NCI-H2081 treated with DMSO at 0.1 percent for 48 hours (cell line): ENCODE measurements at regions not wholly inside any gene's neighbourhood (a gene's known extent, or its start where the extent isn't known, plus 50 kb on each side); places are given as distances from the start of the nearest gene placed in this dataset.

ENCODE experiments used
- DNase-seq: peaks from one replicate; lab custom pipeline; 2025; lab: John Stamatoyannopoulos, UW

- DNase-seq, result no peak
Measured at GRCh38 chr18:25810736-25811135, 279.7 kb downstream of the SS18 start.

GRCh38 chr18:25805939-25806338 lies 284.5 kb downstream of the SS18 start:
- no peak for DNase-seq

DNA sequence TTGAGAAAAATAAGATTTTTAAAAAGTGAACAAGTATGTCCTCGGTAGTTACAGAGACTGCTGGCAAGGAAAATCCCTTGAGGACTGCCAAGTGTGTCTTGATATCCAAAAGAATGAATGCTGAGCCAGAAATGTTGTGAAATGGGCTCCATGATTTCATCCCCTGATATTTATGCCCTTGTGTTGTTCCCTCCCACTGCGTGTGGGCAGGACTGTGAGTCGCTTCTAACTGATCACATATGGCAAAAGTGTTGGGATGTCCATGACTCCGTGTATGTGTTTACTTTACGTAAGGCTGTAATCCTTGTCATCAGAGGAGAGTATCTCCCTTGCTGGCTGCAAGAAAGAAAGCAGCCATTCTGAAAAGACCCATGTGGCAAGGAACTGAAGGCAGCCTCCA lies 285.1 kb downstream of the SS18 start:
- DNase-seq, result no peak

- DNase-seq, result no peak
Measured at GRCh38 chr18:25799231-25799630, 291.2 kb downstream of the SS18 start.

DNA sequence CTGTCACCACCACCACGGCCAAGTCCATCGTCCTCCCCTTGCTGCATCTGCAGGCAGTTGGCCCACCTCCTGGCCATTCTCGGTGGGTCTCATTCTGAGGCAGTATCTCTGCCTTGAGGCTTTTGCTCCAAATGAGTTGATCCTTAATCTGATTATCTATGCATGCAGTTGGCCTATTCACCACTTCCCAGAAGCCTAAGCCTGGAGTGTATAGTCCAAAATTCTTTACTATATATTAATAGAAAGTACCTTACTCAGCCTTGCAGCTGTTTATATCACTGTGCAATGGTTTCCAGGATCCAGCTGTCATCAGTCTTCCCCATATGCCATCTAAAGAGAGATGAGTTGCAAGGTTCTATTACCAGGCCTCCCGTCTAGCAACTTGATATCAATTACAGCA lies 292.4 kb downstream of the SS18 start:
- no peak for DNase-seq

- DNase-seq, result no peak
Measured at GRCh38 chr18:25795213-25795612, 295.2 kb downstream of the SS18 start.

- DNase-seq, result no peak
Measured at GRCh38 chr18:25787276-25787675, 303.1 kb downstream of the SS18 start.

- DNase-seq, result no peak
Measured at GRCh38 chr18:25786758-25787157, 303.7 kb downstream of the SS18 start.

GRCh38 chr18:25780105-25780504 lies 310.3 kb downstream of the SS18 start:
- DNase-seq, result no peak

GRCh38 chr18:25771796-25772195 lies 318.6 kb downstream of the SS18 start:
- DNase-seq, result no peak

- DNase-seq, result no peak
Measured at GRCh38 chr18:25764777-25765176, 325.6 kb downstream of the SS18 start.

DNA sequence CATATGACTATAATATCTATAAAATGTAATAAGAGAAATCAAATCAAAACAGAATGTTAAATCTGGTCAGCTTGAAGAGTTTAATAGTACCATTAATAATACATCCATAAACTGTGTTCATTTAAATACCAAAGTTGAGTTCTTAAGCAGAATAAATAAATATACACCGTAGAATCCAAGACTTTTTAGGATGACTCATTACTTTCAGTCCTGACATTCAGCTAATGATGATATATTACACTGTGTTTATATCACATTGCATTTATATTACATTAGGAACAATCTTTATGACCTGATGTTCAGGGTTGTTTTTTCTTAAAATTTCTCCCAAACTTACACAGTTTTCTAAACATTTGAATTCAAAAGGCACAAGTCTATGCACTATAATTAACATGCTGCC lies 331.3 kb downstream of the SS18 start:
- DNase-seq, result no peak

DNA sequence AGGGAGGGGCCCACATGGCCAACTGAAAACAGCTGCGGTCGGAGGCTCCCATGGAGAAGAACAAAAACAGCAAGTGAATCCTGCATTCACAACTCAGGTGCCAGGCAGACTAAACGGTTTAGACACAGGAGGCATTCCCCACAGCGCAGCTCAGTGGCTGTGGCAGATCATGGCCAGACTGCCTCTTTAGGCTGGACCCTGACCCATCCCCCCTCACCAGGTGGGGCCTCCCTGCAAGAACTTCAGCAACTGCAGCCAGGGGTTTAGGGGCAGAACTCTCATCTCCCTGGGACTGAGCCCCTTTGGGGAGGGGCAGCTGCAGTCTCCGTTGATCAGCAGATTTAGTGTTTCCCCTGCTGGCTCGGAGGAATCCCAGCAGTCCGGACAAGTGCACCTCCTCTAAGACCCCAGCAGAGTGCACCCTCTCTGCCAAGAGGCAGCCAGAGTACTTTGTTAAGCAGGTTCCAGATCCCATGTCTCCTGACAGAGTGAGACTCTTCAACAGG lies 346.7 kb downstream of the SS18 start:
- DNase-seq, result no peak

GRCh38 chr18:25739376-25739775 lies 351.0 kb downstream of the SS18 start:
- DNase-seq, result no peak

DNA sequence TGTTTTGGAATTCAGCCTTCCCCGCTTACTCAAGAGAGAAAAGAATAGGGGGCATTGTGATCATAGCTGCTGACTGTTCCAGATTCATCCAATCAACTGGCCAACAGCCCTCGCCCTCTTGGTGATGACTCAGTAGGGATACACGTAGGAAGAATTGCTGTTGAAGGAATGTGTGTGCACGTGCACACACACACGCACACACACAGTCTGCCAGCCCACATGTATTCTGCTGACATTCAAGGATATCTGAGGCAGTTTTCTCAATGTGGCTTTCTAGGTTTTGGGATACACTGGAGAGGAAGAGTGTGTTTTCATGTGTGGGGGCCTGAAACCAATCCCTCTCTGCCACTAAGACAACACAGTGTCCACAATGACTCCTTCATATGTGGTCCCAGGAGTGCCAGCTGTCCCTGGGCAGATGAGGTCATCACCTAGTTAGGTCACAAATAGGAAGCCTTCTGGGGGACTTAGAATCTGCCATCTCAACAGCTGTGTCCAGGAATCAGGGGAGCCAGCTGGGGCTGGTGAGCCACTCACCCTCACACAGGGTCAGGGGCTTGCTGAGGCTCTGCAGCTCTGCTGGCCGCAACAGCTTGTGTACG lies 352.6 kb downstream of the SS18 start:
- no peak for DNase-seq

- no peak for DNase-seq
Measured at GRCh38 chr18:25736516-25736915, 353.9 kb downstream of the SS18 start.

- DNase-seq, result no peak
Measured at GRCh38 chr18:25735459-25735858, 355.0 kb downstream of the SS18 start.

- DNase-seq, result no peak
Measured at GRCh38 chr18:25734336-25734735, 356.1 kb downstream of the SS18 start.

DNA sequence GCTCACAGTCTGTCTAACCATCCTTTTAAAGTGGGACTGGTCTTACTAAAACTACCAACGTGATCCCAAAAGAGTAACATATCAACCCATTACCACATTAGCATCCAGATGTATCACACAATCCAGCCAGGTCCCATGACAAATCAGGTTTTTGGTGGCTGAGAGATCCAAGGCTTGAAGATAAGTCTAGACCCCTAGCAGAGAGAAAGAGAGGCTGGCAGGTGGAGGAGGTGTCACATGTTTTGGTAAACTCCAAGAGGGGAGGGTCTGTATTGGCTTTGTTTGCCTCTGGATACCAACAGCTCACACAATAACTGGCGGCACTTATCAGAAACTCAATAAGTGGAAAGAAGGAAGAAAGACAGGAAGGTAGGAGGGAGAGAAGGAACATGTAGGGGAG lies 357.6 kb downstream of the SS18 start:
- no peak for DNase-seq

- DNase-seq, result no peak
Measured at GRCh38 chr18:25729072-25729471, 361.3 kb downstream of the SS18 start.

- DNase-seq, result no peak
Measured at GRCh38 chr18:25727281-25727985, 363.0 kb downstream of the SS18 start.

DNA sequence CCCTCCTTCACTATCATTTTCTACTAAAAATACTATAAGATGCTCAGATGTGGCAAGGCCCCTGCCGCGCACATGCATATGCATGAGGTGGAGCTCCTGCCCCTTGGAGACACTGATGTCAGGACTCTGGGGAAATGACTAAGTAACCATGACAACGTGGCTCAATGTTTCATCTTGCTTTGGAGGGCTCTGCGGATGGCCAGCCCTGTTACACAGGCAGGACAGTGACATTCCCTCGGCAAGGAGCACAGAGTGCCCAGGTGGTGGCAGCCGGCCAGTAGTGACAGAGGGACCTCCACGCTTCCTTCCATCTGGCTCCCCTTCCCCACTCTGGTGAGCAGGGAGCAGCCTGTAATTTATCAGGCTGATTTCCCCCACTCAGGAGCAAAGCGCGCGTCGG lies 364.1 kb downstream of the SS18 start:
- no peak for DNase-seq

- DNase-seq, result no peak
Measured at GRCh38 chr18:25725501-25725900, 364.9 kb downstream of the SS18 start.

DNA sequence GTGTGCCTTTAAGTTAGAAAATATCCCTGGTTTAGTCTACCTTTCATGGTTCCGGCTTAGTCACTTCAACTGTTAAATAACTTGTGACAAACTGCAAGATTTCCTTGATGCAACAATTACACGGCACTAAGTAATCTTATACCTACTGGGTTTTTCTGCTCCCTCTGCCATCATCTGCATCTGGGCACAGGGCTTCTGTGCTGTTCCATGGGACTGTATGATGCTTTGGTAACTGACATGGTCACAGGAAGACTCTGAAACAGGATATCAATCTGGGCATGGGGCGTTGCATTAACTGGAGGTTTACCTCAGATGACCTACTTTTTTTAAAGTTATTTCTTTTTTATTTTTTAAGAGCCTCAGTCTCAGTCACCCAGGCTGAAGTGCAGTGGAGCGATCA lies 365.4 kb downstream of the SS18 start:
- no peak for DNase-seq
